ENCODE measurements at regions not wholly inside any gene's neighbourhood (a gene's known extent, or its start where the extent isn't known, plus 50 kb on each side); places are given as distances from the start of the nearest gene placed in this dataset.

- Mint-ChIP-seq H3K27ac (no peak overlapping the region), H3K36me3 (ENCODE audit: low read depth) (no peaks in the 10 kb centered on the region), H3K9me3 (no peaks in the 10 kb centered on the region), H3K27me3 (no peaks in the 10 kb centered on the region), H3K4me1 (ENCODE audit: low read depth) (no peaks in the 10 kb centered on the region), H3K4me3 (no peak overlapping the region)
- CTCF ChIA-PET = no interaction called here
- Histone ChIP-seq H3K27me3 (ENCODE audit: control insufficient read depth in 1 of 2, insufficient read depth in 2 of 2, low read length in 2 of 2) (no peaks in the 10 kb centered on the region), H3K36me3 (ENCODE audit: insufficient read depth, low read length) (no peaks in the 10 kb centered on the region), H3K4me1 (ENCODE audit: insufficient read depth, low read length) (no peaks in the 10 kb centered on the region), H3K4me3 (ENCODE audit: low read length) (no peak overlapping the region), H3K27ac (ENCODE audit: low read depth in 1 of 2, low read length in 2 of 2) (no peak overlapping the region), H3K9me3 (ENCODE audit: control insufficient read depth in 1 of 2, insufficient read depth in 1 of 2, low read length in 2 of 2) (no peaks in the 10 kb centered on the region)
- no peak for TF ChIP-seq CTCF (IDR thresholded peaks at IDR 0.05)
- DNase-seq (no peak), ATAC-seq (ENCODE audit: poor library complexity) (no peak)
- intact Hi-C loops (cut with DNase I, micrococcal nuclease) = no loop called here
- POLR2A ChIA-PET = no interaction called here
Observed at GRCh38 chr11:29435421-29435820, 581.4 kb downstream of the KCNA4 start.

- Histone ChIP-seq H3K4me1 (ENCODE audit: insufficient read depth, low read length) (no peaks in the 10 kb centered on the region), H3K27ac (ENCODE audit: low read depth in 1 of 2, low read length in 2 of 2) (no peak overlapping the region), H3K4me3 (ENCODE audit: low read length) (no peak overlapping the region), H3K9me3 (ENCODE audit: control insufficient read depth in 1 of 2, insufficient read depth in 1 of 2, low read length in 2 of 2) (no peaks in the 10 kb centered on the region), H3K36me3 (ENCODE audit: insufficient read depth, low read length) (no peaks in the 10 kb centered on the region), H3K27me3 (ENCODE audit: control insufficient read depth in 1 of 2, insufficient read depth in 2 of 2, low read length in 2 of 2) (no peaks in the 10 kb centered on the region)
- Mint-ChIP-seq H3K4me1 (ENCODE audit: low read depth) (no peaks in the 10 kb centered on the region), H3K27ac (no peak overlapping the region), H3K4me3 (no peak overlapping the region), H3K9me3 (peaks cover 6% of the 10 kb centered on the region), H3K36me3 (ENCODE audit: low read depth) (no peaks in the 10 kb centered on the region), H3K27me3 (no peaks in the 10 kb centered on the region)
- ATAC-seq (ENCODE audit: poor library complexity) (no peak), DNase-seq (no peak)
- ChIA-PET POLR2A (no interaction called here), CTCF (no interaction called here)
- no peak for TF ChIP-seq CTCF (IDR thresholded peaks at IDR 0.05)
- intact Hi-C loops (cut with DNase I, micrococcal nuclease) = no loop called here
Observed at GRCh38 chr11:29432719-29433325, 584.0 kb downstream of the KCNA4 start.

GRCh38 chr11:29405305-29405704 lies 611.5 kb downstream of the KCNA4 start:
- DNase-seq (no peak), ATAC-seq (ENCODE audit: poor library complexity) (no peak)
- H3K36me3 ChIP-seq (ENCODE audit: insufficient read depth, low read length) = no peaks in the 10 kb centered on the region
- H3K27ac ChIP-seq (ENCODE audit: low read depth in 1 of 2, low read length in 2 of 2) = no peak overlapping the region
- H3K9me3 ChIP-seq (ENCODE audit: control insufficient read depth in 1 of 2, insufficient read depth in 1 of 2, low read length in 2 of 2) = no peaks in the 10 kb centered on the region
- H3K4me1 ChIP-seq (ENCODE audit: insufficient read depth, low read length) = no peaks in the 10 kb centered on the region
- H3K27me3 ChIP-seq (ENCODE audit: control insufficient read depth in 1 of 2, insufficient read depth in 2 of 2, low read length in 2 of 2) = no peaks in the 10 kb centered on the region
- TF ChIP-seq CTCF (IDR thresholded peaks at IDR 0.05) = no peak
- no peaks in the 10 kb centered on the region for H3K27me3 Mint-ChIP-seq
- peaks cover 7% of the 10 kb centered on the region for H3K9me3 Mint-ChIP-seq
- H3K4me1 Mint-ChIP-seq (ENCODE audit: low read depth) = no peaks in the 10 kb centered on the region
- no peak overlapping the region for H3K4me3 ChIP-seq (ENCODE audit: low read length)
- no peaks in the 10 kb centered on the region for H3K36me3 Mint-ChIP-seq (ENCODE audit: low read depth)
- H3K4me3 Mint-ChIP-seq = no peak overlapping the region
- intact Hi-C loops (cut with DNase I, micrococcal nuclease) = no loop called here
- POLR2A ChIA-PET = no interaction called here
- no peak overlapping the region for H3K27ac Mint-ChIP-seq
- CTCF ChIA-PET = no interaction called here

All from CD4-positive, alpha-beta T cell (primary cell).